ENCODE measurements at regions not wholly inside any gene's neighbourhood (a gene's known extent, or its start where the extent isn't known, plus 50 kb on each side); places are given as distances from the start of the nearest gene placed in this dataset.

- H3K27ac ChIP-seq, result no peak overlapping the region
- 7% methylated on average over 3 of the region's 3 CpGs for WGBS (ENCODE audit: missing lambda C conversion rate)
- no peak for DNase-seq (ENCODE audit: low read depth in 1 of 2, low spot score in 1 of 2)
- no peaks in the 10 kb centered on the region for H3K4me1 ChIP-seq
- H3K4me2 ChIP-seq, result no peak overlapping the region
- FAIRE-seq, result no peak
- ATAC-seq, result no peak
- 0 out of 3 replicates have a peak, but pooled peaks cover 3% of the 10 kb centered on the region for H3K9me3 ChIP-seq
- H3K4me3 ChIP-seq, result no peak overlapping the region
- POLR2A ChIA-PET, result no interaction called here
- TF ChIP-seq ZFP36 (IDR thresholded peaks at IDR 0.05; ENCODE audit: borderline replicate concordance, partially characterized antibody) (no peak), GATA3 (IDR thresholded peaks at IDR 0.05; ENCODE audit: borderline replicate concordance) (no peak), ELK1 (IDR thresholded peaks at IDR 0.05; ENCODE audit: low read depth, low read length) (no peak), RCOR1 (IDR thresholded peaks at IDR 0.05; ENCODE audit: low read depth, low read length) (no peak), HOXB13 (CRISPR knock-in tag; IDR thresholded peaks at IDR 0.05; ENCODE audit: low read depth) (no peak), SMC3 (IDR thresholded peaks at IDR 0.05) (no peak)
- TF ChIP-seq, protein P1, sequence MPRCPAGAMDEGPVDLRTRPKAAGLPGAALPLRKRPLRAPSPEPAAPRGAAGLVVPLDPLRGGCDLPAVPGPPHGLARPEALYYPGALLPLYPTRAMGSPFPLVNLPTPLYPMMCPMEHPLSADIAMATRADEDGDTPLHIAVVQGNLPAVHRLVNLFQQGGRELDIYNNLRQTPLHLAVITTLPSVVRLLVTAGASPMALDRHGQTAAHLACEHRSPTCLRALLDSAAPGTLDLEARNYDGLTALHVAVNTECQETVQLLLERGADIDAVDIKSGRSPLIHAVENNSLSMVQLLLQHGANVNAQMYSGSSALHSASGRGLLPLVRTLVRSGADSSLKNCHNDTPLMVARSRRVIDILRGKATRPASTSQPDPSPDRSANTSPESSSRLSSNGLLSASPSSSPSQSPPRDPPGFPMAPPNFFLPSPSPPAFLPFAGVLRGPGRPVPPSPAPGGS (IDR thresholded peaks at IDR 0.05), result no peak
- CTCF ChIA-PET, result no interaction called here
These were observed 374.8 kb downstream of the INHBA start for GRCh38 chr7:41328131-41328530.

DNA sequence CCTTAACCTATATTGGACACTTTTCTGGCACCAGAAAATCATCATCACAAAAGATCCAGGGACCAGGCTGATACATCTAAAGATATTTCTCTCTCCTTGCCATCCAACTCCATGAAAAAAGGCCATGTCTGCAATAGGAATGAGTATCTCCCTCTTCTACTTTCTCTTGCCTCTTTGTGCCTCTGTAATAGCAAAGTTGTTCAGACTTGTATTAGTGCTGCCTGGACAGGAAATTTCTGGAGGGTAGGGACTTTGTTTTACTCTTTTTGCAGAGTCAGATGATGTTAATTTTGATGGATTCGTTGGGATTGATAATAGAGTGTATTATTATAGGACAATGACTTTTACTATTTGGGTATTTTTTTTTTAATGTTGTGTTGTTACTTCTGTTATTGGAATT, 376.3 kb downstream of the INHBA start:
- Histone ChIP-seq H3K4me2 (no peak overlapping the region), H3K4me3 (no peak overlapping the region), H3K4me1 (no peaks in the 10 kb centered on the region), H3K9me3 (no peaks in the 10 kb centered on the region), H3K27ac (no peak overlapping the region)
- ATAC-seq (no peak), DNase-seq (ENCODE audit: low read depth in 1 of 2, low spot score in 1 of 2) (no peak), FAIRE-seq (no peak)
- CTCF ChIA-PET, result no interaction called here
- no peak for TF ChIP-seq TFCP2L1 (CRISPR knock-in tag; IDR thresholded peaks at IDR 0.05)
- no peak for TF ChIP-seq HOXA7 (CRISPR knock-in tag; IDR thresholded peaks at IDR 0.05)
- no peak for TF ChIP-seq HEYL (CRISPR knock-in tag; IDR thresholded peaks at IDR 0.05)
- TF ChIP-seq ZNF302 (CRISPR knock-in tag; IDR thresholded peaks at IDR 0.05), result no peak
- no peak for TF ChIP-seq RFX5 (IDR thresholded peaks at IDR 0.05)
- TF ChIP-seq SMC3 (IDR thresholded peaks at IDR 0.05), result no peak
- TF ChIP-seq, protein P2, sequence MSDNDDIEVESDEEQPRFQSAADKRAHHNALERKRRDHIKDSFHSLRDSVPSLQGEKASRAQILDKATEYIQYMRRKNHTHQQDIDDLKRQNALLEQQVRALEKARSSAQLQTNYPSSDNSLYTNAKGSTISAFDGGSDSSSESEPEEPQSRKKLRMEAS (IDR thresholded peaks at IDR 0.05), result no peak
- no peak for TF ChIP-seq JUNB (IDR thresholded peaks at IDR 0.05)
- TF ChIP-seq RAD21 (conservative IDR thresholded peaks at IDR 0.05 in 1 of 2, IDR thresholded peaks at IDR 0.05 in 1 of 2), result no peak
- TF ChIP-seq CHD2 (IDR thresholded peaks at IDR 0.05; ENCODE audit: low read length, partially characterized antibody), result no peak
- no peak for TF ChIP-seq USF2 (IDR thresholded peaks at IDR 0.05)
- POLR2A ChIA-PET, result no interaction called here
- WGBS (ENCODE audit: missing lambda C conversion rate), result 0% methylated on average over 1 of the region's 1 CpG

DNA sequence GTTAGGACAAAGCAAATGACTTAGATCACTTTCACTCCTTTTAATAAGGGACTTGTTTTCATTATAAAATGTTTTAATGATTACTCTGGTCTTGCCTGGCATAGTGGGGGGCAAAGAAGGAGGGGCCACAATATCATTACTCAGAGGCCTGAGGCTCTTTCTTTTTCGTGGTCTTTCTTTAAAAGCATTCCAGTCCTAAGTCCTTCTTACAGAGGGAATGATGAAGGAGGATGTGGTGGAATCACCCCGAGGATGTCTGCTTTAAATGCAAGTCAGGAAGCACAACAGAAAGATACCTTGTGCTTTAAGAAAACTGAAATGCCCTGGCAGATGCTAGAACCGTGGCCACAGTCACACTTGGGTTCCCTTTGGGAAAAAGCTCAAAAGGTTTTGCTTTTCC, 379.1 kb downstream of the INHBA start:
- ATAC-seq (no peak), FAIRE-seq (no peak), DNase-seq (ENCODE audit: low read depth in 1 of 2, low spot score in 1 of 2) (no peak)
- H3K9me3 ChIP-seq, result no peaks in the 10 kb centered on the region; the same call in 2 of the 3 replicates
- H3K4me3 ChIP-seq, result no peak overlapping the region
- no peak overlapping the region for H3K4me2 ChIP-seq
- CTCF ChIA-PET, result no interaction called here
- POLR2A ChIA-PET, result no interaction called here
- no peak overlapping the region for H3K27ac ChIP-seq
- H3K4me1 ChIP-seq, result no peaks in the 10 kb centered on the region
- 1% methylated on average over 3 of the region's 3 CpGs for WGBS (ENCODE audit: missing lambda C conversion rate)
- no peak for TF ChIP-seq USF2 (IDR thresholded peaks at IDR 0.05)

Measured in A549 (cell line).